Mammary epithelial cell (primary cell): ENCODE measurements at regions not wholly inside any gene's neighbourhood (a gene's known extent, or its start where the extent isn't known, plus 50 kb on each side); places are given as distances from the start of the nearest gene placed in this dataset.

Experiments
- EZH2 ChIP-seq: IDR thresholded peaks from 2 replicates; pipeline ENCODE4 v1.6.1; 2012; ENCODE audit warnings: low read length, inconsistent platforms, borderline replicate concordance
- TF ChIP-seq, protein P1 (sequence below), 2 donors: IDR thresholded peaks in 1 of 2; conservative IDR thresholded peaks in 1 of 2; 2 replicates each; pipeline ENCODE4 v1.5.1; 2011 to 2012; ENCODE audit warnings: inconsistent platforms in 2 of 2, low read length in 2 of 2, mild to moderate bottlenecking in 2 of 2, control low read depth in 1 of 2, low read depth in 1 of 2; ENCODE audit not compliant: insufficient read depth in 1 of 2; ENCODE audit errors: extremely low read depth in 1 of 2

GRCh38 chr7:11237742-11238141 lies 264.1 kb downstream of the PHF14 start:
- TF ChIP-seq, protein P1, sequence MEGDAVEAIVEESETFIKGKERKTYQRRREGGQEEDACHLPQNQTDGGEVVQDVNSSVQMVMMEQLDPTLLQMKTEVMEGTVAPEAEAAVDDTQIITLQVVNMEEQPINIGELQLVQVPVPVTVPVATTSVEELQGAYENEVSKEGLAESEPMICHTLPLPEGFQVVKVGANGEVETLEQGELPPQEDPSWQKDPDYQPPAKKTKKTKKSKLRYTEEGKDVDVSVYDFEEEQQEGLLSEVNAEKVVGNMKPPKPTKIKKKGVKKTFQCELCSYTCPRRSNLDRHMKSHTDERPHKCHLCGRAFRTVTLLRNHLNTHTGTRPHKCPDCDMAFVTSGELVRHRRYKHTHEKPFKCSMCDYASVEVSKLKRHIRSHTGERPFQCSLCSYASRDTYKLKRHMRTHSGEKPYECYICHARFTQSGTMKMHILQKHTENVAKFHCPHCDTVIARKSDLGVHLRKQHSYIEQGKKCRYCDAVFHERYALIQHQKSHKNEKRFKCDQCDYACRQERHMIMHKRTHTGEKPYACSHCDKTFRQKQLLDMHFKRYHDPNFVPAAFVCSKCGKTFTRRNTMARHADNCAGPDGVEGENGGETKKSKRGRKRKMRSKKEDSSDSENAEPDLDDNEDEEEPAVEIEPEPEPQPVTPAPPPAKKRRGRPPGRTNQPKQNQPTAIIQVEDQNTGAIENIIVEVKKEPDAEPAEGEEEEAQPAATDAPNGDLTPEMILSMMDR (conservative IDR thresholded peaks at IDR 0.05 in 1 of 2, IDR thresholded peaks at IDR 0.05 in 1 of 2; ENCODE audit: extremely low read depth in 1 of 2, insufficient read depth in 1 of 2, low read depth in 1 of 2, low read length in 2 of 2): no peak
- no peak for TF ChIP-seq EZH2
